Prostate gland (tissue), 2 donors: ENCODE measurements at regions not wholly inside any gene's neighbourhood (a gene's known extent, or its start where the extent isn't known, plus 50 kb on each side); places are given as distances from the start of the nearest gene placed in this dataset.

Experiments
- DNase-seq: peaks from one replicate; pipeline ENCODE4 v3.0.0-alpha.2; 2019; ENCODE audit warnings: low spot score
- H3K27ac ChIP-seq, 2 donors: fragments of 200-600 bp; sonication (generic); 2 replicates each; pipeline ENCODE4 v1.5.1; 2017 to 2019
- H3K27me3 ChIP-seq: fragments of 200-600 bp; sonication (generic); replicated peaks from 2 replicates; pipeline ENCODE4 v1.5.1; 2019; ENCODE audit not compliant: insufficient read depth
- H3K36me3 ChIP-seq, 2 donors: fragments of 200-600 bp; sonication (generic); 1 replicate in 1 of 2; 2 replicates in 1 of 2; pipeline versions ENCODE4 v1.5.1 to v1.8.1; 2017 to 2019
- H3K4me1 ChIP-seq: fragments of 200-600 bp; sonication (generic); replicated peaks from 2 replicates; pipeline ENCODE4 v1.5.1; 2019
- H3K4me3 ChIP-seq, 2 donors: fragments of 200-600 bp; sonication (generic); 2 replicates each; pipeline ENCODE4 v1.5.1; 2017 to 2019
- H3K9me3 ChIP-seq: fragments of 200-600 bp; sonication (generic); 2 replicates; pipeline ENCODE4 v1.5.1; 2017
- POLR2A ChIP-seq: fragments of 450-650 bp; IDR thresholded peaks from one replicate; pipeline ENCODE4 v1.6.1; 2016; ENCODE audit warnings: antibody characterized with exemption, mild to moderate bottlenecking
- POLR2AphosphoS5 ChIP-seq: sonication (generic); formaldehyde crosslinking; IDR thresholded peaks from one replicate; pipeline ENCODE4 v1.6.1; 2017; ENCODE audit warnings: antibody characterized with exemption
- WGBS: methylation state at CpG from one replicate; pipeline ENCODE4 v1.1.5; 2018; 5-methylcytosine and 5-hydroxymethylcytosine counted together
- intact Hi-C: fragments of 100-400 bp; cut with DNase I; formaldehyde crosslinking; loops from one replicate; pipeline ENCODE4 v1.14.2; 2022
- TF ChIP-seq, protein P1 (sequence below), 4 experiments: fragments of 200-600 bp in 2 of 4; fragments of 450-650 bp in 2 of 4; sonication (generic) in 2 of 4; IDR thresholded peaks; 1 replicate in 3 of 4; 2 replicates in 1 of 4; pipeline ENCODE4 v1.5.1; 2016 to 2019; ENCODE audit warnings: antibody characterized with exemption in 4 of 4, mild to moderate bottlenecking in 2 of 4, moderate library complexity in 2 of 4

DNA sequence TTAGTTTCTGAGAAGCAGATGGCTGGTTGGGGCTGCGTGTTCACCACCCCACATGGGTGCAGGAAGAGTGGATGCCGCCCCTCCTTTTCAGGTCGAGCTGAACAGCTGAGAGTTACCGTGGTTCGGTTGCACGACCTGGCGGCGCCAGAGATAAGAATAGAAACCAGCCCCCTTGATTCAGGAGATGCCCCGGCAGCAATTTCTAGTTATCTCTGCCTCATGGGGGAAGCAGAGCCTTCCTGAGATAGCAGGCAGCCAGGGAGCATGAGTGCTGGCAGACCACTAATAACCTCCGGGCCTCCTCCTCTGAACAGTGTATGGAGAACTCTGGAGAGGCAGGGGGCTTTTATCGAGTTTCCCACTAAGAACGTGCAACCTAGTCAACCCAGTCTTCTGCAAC, 177.8 kb downstream of the NSG2 start:
- H3K4me1 ChIP-seq: no peaks in the 10 kb centered on the region
- no peak for TF ChIP-seq POLR2AphosphoS5
- TF ChIP-seq POLR2A: no peak
- TF ChIP-seq, protein P1, sequence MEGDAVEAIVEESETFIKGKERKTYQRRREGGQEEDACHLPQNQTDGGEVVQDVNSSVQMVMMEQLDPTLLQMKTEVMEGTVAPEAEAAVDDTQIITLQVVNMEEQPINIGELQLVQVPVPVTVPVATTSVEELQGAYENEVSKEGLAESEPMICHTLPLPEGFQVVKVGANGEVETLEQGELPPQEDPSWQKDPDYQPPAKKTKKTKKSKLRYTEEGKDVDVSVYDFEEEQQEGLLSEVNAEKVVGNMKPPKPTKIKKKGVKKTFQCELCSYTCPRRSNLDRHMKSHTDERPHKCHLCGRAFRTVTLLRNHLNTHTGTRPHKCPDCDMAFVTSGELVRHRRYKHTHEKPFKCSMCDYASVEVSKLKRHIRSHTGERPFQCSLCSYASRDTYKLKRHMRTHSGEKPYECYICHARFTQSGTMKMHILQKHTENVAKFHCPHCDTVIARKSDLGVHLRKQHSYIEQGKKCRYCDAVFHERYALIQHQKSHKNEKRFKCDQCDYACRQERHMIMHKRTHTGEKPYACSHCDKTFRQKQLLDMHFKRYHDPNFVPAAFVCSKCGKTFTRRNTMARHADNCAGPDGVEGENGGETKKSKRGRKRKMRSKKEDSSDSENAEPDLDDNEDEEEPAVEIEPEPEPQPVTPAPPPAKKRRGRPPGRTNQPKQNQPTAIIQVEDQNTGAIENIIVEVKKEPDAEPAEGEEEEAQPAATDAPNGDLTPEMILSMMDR (IDR thresholded peaks at IDR 0.05): no peak
- intact Hi-C loops: no loop called here
- no peaks in the 10 kb centered on the region for H3K9me3 ChIP-seq
- H3K27me3 ChIP-seq: no peaks in the 10 kb centered on the region
- H3K4me3 ChIP-seq: no peak overlapping the region
- H3K27ac ChIP-seq: no peak overlapping the region
- WGBS: 70% methylated on average over 12 of the region's 12 CpGs
- H3K36me3 ChIP-seq: no peaks in the 10 kb centered on the region
- no peak for DNase-seq

DNA sequence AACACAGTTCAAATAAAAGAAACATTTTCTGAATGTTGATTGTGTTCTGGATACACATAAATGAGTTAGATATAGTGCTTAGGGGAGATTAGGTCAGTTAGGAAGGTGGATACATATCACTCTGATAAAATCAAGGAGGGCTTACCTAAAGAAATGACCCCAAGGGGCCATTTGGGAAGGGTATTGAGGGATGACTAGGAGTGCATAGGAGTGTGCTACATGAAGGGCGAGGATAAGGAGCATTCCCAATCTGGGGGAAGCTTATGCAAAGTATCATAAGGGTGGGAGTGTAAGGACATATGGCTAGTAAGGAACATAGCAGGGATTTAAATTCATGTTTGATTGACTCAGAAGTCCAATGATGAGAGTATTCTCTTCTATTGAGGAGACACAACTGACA, 183.6 kb downstream of the NSG2 start:
- Histone ChIP-seq H3K27me3 (no peaks in the 10 kb centered on the region), H3K4me1 (no peaks in the 10 kb centered on the region), H3K4me3 (no peak overlapping the region), H3K9me3 (no peaks in the 10 kb centered on the region), H3K27ac (no peak overlapping the region), H3K36me3 (no peaks in the 10 kb centered on the region)
- TF ChIP-seq POLR2A: no peak
- TF ChIP-seq POLR2AphosphoS5: no peak
- DNase-seq: no peak
- intact Hi-C loops: no loop called here
- 33% methylated on average over 1 of the region's 1 CpG for WGBS

DNA sequence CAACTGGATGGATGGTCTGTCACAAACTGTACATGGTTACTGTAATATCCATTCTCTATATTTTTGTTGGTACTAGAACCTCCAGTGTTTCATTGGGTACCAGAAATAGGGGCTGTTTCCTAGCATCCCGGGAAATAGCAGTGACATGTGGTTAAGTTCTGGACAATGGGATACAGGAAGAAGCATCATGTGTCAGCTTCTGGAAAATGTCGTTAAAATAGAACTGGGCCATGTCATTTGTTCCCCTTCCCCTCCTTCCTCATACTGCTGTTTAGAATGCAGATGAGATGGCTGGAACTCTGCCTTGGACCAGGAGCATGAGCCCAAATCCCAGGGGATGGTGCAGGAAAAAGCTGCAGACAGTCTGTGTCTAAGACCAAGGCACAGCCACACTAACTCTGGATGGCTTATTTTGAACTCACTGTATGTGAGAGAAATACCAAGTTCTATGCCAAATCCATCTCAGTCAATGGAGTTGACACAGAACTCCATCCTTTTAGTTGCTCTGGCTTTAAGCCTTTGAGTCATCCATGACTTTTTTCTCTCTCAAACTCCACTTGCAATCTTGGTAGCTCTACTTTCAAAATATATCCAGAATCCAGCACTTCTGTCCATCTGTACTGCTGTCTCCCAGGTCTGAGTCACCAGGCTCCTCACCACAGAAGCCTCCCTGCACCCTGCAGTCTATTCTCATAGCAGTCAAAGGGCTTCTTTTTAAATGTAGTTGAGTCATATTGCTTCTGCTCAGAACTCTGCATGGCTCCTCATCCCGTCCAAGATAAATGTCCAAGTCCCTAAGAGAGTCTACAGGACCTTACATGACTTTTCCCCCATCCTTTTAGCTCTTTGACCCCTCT, 184.2 kb downstream of the NSG2 start:
- no peaks in the 10 kb centered on the region for H3K4me1 ChIP-seq
- DNase-seq: no peak
- no peak overlapping the region for H3K27ac ChIP-seq
- WGBS: 71% methylated on average over 3 of the region's 3 CpGs
- TF ChIP-seq POLR2A (no peak), POLR2AphosphoS5 (no peak)
- TF ChIP-seq, protein P1 (IDR thresholded peaks at IDR 0.05): no peak
- intact Hi-C loops: no loop called here
- no peaks in the 10 kb centered on the region for H3K27me3 ChIP-seq
- no peak overlapping the region for H3K4me3 ChIP-seq
- H3K36me3 ChIP-seq: no peaks in the 10 kb centered on the region
- H3K9me3 ChIP-seq: no peaks in the 10 kb centered on the region

DNA sequence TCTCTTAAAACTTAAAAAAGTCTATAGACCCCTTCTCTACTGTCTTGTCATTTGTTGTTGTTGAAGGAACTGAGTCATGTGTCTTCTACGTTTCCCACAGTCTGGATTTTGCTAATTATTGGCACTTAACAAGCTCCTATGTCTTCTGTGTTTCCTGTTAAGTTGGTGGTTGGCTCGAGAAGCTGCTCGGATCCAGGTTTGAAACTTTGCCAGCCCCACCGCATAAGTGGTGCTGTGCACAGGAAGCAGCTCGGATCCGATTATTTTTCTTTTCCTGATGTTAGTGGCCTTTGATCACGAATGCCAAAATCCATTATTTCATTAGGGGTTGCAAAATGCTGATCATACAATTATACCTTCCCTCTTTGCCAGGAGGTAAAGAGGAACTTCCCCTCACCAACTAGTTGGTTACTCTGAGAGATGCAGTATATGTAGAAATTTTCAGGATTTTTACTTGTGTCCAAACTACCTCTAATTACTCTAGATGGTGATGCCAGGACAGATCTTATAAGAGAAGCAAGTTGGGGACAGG, 186.5 kb downstream of the NSG2 start:
- WGBS: 6% methylated on average over 7 of the region's 7 CpGs
- TF ChIP-seq POLR2A: no peak
- no peak for TF ChIP-seq POLR2AphosphoS5
- TF ChIP-seq, protein P1 (IDR thresholded peaks at IDR 0.05): no peak
- Histone ChIP-seq H3K27me3 (no peaks in the 10 kb centered on the region), H3K4me3 (no peak overlapping the region), H3K4me1 (no peaks in the 10 kb centered on the region), H3K36me3 (no peaks in the 10 kb centered on the region), H3K27ac (no peak overlapping the region), H3K9me3 (no peaks in the 10 kb centered on the region)
- DNase-seq: no peak
- intact Hi-C loops: no loop called here

DNA sequence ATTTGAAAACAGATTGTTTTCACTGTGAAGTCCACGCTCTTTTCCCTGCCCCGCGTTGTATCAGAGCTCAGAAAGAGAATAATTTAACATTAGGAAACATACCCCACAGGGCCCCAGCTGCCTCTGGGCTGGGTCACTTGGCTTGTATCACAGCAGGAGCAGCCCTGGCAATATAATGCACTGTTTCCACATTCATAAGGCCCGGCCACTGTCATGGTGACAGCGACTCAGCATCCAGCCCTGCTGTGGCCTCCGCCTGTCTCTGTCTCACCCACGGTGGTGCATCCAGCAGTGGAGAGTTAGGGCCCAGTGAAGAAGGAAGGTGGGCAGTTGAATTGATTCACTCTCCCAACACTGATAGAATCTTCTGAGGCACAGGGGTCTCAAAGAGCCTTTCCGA, 188.9 kb downstream of the NSG2 start:
- Histone ChIP-seq H3K9me3 (no peaks in the 10 kb centered on the region), H3K36me3 (no peaks in the 10 kb centered on the region), H3K4me1 (no peaks in the 10 kb centered on the region), H3K4me3 (no peak overlapping the region), H3K27ac (no peak overlapping the region), H3K27me3 (no peaks in the 10 kb centered on the region)
- 83% methylated on average over 8 of the region's 8 CpGs for WGBS
- TF ChIP-seq POLR2AphosphoS5 (no peak), POLR2A (no peak)
- TF ChIP-seq, protein P1 (IDR thresholded peaks at IDR 0.05): no peak
- DNase-seq: no peak
- intact Hi-C loops: no loop called here
